ENCODE measurements at regions not wholly inside any gene's neighbourhood (a gene's known extent, or its start where the extent isn't known, plus 50 kb on each side); places are given as distances from the start of the nearest gene placed in this dataset.

DNA sequence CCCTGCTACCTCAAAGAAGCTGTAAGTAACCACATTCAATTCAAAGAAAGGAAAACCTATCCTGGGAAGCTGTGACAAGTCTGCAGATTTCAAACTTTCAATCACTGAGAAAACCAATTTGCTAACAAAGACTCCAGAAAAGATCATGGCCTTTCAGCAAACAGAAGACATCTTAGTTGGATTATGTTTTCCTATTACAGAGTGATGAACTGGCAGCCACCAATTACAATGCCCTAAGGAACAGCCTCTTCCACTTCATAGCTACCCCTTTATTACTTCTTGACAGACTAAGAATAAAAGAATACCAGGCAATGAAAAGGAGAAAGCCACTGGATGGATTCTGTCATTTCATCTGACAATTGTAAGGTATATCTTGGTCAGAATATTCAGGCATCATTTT, 128.2 kb upstream of the RASEF start:
- TF ChIP-seq CTCF (IDR thresholded peaks at IDR 0.05) (no peak), RFX5 (IDR thresholded peaks at IDR 0.05) (no peak), JUN (IDR thresholded peaks at IDR 0.05) (no peak), POLR2AphosphoS2 (conservative IDR thresholded peaks at IDR 0.05; ENCODE audit: low read length) (no peak), ESRRA (IDR thresholded peaks at IDR 0.05; ENCODE audit: borderline replicate concordance, low read length) (no peak), RAD21 (conservative IDR thresholded peaks at IDR 0.05 in 1 of 2, IDR thresholded peaks at IDR 0.05 in 1 of 2) (no peak), POLR2A (IDR thresholded peaks at IDR 0.05; ENCODE audit: low read length) (no peak), CHD4 (IDR thresholded peaks at IDR 0.05; ENCODE audit: borderline replicate concordance) (no peak)
- TF ChIP-seq, protein P1, sequence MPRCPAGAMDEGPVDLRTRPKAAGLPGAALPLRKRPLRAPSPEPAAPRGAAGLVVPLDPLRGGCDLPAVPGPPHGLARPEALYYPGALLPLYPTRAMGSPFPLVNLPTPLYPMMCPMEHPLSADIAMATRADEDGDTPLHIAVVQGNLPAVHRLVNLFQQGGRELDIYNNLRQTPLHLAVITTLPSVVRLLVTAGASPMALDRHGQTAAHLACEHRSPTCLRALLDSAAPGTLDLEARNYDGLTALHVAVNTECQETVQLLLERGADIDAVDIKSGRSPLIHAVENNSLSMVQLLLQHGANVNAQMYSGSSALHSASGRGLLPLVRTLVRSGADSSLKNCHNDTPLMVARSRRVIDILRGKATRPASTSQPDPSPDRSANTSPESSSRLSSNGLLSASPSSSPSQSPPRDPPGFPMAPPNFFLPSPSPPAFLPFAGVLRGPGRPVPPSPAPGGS (IDR thresholded peaks at IDR 0.05): no peak
